ENCODE measurements at regions not wholly inside any gene's neighbourhood (a gene's known extent, or its start where the extent isn't known, plus 50 kb on each side); places are given as distances from the start of the nearest gene placed in this dataset.

- H3K9me3 ChIP-seq, result no peaks in the 10 kb centered on the region
- no peak for TF ChIP-seq POLR2AphosphoS5 (IDR thresholded peaks at IDR 0.05)
- TF ChIP-seq CTCF (IDR thresholded peaks at IDR 0.05), result no peak
- no peak for TF ChIP-seq POLR2A (IDR thresholded peaks at IDR 0.05)
- no peak for TF ChIP-seq EP300 (IDR thresholded peaks at IDR 0.05; ENCODE audit: low read depth)
- DNase-seq, result no peak
- H3K4me1 ChIP-seq, result no peaks in the 10 kb centered on the region
- intact Hi-C loops (cut with DNase I; ENCODE audit: low total_unique reads) (no loop called here), in situ Hi-C loops (cut with MboI; ENCODE audit: low pct_ligation_motif_present in 1 of 4, low pct_unique_long_range_greater_than_20kb in 1 of 4, low sequenced_read_pairs in 3 of 4) (no loop called here)
- no peaks in the 10 kb centered on the region for H3K36me3 ChIP-seq
- no peak overlapping the region for H3K27ac ChIP-seq
- WGBS, 2 donors (ENCODE audit: low coverage in 1 of 2), result 89 to 100% methylated on average over 2 of the region's 2 CpGs
- H3K27me3 ChIP-seq, result no peaks in the 10 kb centered on the region
- H3K4me3 ChIP-seq, result no peak overlapping the region
Measured at GRCh38 chr18:67644226-67644625, 127.7 kb upstream of the DSEL start.

- Histone ChIP-seq H3K27ac (no peak overlapping the region), H3K4me1 (no peaks in the 10 kb centered on the region), H3K4me3 (no peak overlapping the region), H3K27me3 (no peaks in the 10 kb centered on the region), H3K36me3 (no peaks in the 10 kb centered on the region), H3K9me3 (no peaks in the 10 kb centered on the region)
- WGBS, 2 donors (ENCODE audit: low coverage in 1 of 2), result 73 to 78% methylated on average over 2 of the region's 2 CpGs
- in situ Hi-C loops (cut with MboI; ENCODE audit: low pct_ligation_motif_present in 1 of 4, low pct_unique_long_range_greater_than_20kb in 1 of 4, low sequenced_read_pairs in 3 of 4), result no loop called here
- intact Hi-C loops (cut with DNase I; ENCODE audit: low total_unique reads), result no loop called here
- no peak for DNase-seq
- no peak for TF ChIP-seq POLR2AphosphoS5 (IDR thresholded peaks at IDR 0.05)
- TF ChIP-seq POLR2A (IDR thresholded peaks at IDR 0.05), result no peak
- TF ChIP-seq CTCF (IDR thresholded peaks at IDR 0.05), result no peak
- no peak for TF ChIP-seq EP300 (IDR thresholded peaks at IDR 0.05; ENCODE audit: low read depth)
Measured at GRCh38 chr18:67639872-67640271, 123.4 kb upstream of the DSEL start.

GRCh38 chr18:67636597-67637385 is 120.3 kb upstream of the DSEL start:
- Histone ChIP-seq H3K27ac (no peak overlapping the region), H3K9me3 (no peaks in the 10 kb centered on the region), H3K36me3 (no peaks in the 10 kb centered on the region), H3K4me1 (no peaks in the 10 kb centered on the region), H3K4me3 (no peak overlapping the region), H3K27me3 (no peaks in the 10 kb centered on the region)
- intact Hi-C loops (cut with DNase I; ENCODE audit: low total_unique reads) (no loop called here), in situ Hi-C loops (cut with MboI; ENCODE audit: low pct_ligation_motif_present in 1 of 4, low pct_unique_long_range_greater_than_20kb in 1 of 4, low sequenced_read_pairs in 3 of 4) (no loop called here)
- 90% methylated on average over 32 of the region's 32 CpGs; no CpG with 5 or more reads in 1 of the 2 donors for WGBS, 2 donors (ENCODE audit: low coverage in 1 of 2)
- no peak for DNase-seq
- TF ChIP-seq POLR2A (IDR thresholded peaks at IDR 0.05) (no peak), POLR2AphosphoS5 (IDR thresholded peaks at IDR 0.05) (no peak), EP300 (IDR thresholded peaks at IDR 0.05; ENCODE audit: low read depth) (no peak), CTCF (IDR thresholded peaks at IDR 0.05) (no peak)

- H3K9me3 ChIP-seq, result no peaks in the 10 kb centered on the region
- WGBS, 2 donors (ENCODE audit: low coverage in 1 of 2), result 52 to 55% methylated on average over 4 of the region's 4 CpGs
- in situ Hi-C loops (cut with MboI; ENCODE audit: low pct_ligation_motif_present in 1 of 4, low pct_unique_long_range_greater_than_20kb in 1 of 4, low sequenced_read_pairs in 3 of 4), result no loop called here
- intact Hi-C loops (cut with DNase I; ENCODE audit: low total_unique reads), result no loop called here
- no peak for TF ChIP-seq CTCF (IDR thresholded peaks at IDR 0.05)
- no peak for TF ChIP-seq POLR2AphosphoS5 (IDR thresholded peaks at IDR 0.05)
- no peak for TF ChIP-seq EP300 (IDR thresholded peaks at IDR 0.05; ENCODE audit: low read depth)
- TF ChIP-seq POLR2A (IDR thresholded peaks at IDR 0.05), result no peak
- DNase-seq, result no peak
- H3K4me1 ChIP-seq, result no peaks in the 10 kb centered on the region
- no peaks in the 10 kb centered on the region for H3K27me3 ChIP-seq
- no peaks in the 10 kb centered on the region for H3K36me3 ChIP-seq
- H3K27ac ChIP-seq, result no peak overlapping the region
- no peak overlapping the region for H3K4me3 ChIP-seq
Measured at GRCh38 chr18:67634631-67635338, 118.3 kb upstream of the DSEL start.
